ENCODE measurements at regions not wholly inside any gene's neighbourhood (a gene's known extent, or its start where the extent isn't known, plus 50 kb on each side); places are given as distances from the start of the nearest gene placed in this dataset.

DNA sequence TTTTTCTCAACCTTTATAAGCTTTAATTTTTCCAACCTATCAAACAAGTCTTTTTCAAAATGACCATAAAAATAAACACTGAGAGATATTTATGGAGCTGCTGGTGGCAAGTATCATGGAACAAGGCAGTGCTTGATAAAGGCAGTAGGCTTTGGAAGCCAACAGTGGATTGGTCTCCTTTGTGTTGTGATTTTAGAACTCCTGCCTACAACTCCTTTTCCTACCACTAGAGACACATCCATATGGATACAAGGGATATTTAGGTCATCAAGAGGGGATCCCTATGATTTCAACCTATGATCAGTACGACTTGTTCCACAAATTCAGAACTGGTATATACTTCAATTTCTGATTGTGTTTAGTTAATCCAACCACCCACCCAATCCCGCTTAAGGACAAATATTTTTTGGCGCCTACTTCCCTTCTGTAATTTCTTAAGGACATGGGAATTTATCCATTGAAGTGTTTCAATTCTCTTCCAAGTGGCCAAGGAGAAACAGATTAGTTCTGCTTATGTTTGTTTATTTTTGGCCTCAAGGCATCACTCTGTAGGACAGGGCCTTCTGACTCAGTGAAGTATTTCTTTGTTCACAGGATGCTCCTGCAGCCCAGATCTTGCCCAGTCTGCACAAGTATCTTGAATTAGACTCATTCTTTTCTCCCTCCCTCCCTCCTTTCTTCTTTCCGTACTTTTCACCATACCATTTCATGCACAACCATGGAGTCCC, 2119.6 kb upstream of the PIK3C3 start:
- H3K9ac ChIP-seq (ENCODE audit: low read length), result no peak overlapping the region
- TF ChIP-seq, protein P1, sequence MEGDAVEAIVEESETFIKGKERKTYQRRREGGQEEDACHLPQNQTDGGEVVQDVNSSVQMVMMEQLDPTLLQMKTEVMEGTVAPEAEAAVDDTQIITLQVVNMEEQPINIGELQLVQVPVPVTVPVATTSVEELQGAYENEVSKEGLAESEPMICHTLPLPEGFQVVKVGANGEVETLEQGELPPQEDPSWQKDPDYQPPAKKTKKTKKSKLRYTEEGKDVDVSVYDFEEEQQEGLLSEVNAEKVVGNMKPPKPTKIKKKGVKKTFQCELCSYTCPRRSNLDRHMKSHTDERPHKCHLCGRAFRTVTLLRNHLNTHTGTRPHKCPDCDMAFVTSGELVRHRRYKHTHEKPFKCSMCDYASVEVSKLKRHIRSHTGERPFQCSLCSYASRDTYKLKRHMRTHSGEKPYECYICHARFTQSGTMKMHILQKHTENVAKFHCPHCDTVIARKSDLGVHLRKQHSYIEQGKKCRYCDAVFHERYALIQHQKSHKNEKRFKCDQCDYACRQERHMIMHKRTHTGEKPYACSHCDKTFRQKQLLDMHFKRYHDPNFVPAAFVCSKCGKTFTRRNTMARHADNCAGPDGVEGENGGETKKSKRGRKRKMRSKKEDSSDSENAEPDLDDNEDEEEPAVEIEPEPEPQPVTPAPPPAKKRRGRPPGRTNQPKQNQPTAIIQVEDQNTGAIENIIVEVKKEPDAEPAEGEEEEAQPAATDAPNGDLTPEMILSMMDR (IDR thresholded peaks at IDR 0.05; ENCODE audit: insufficient read depth, low read length, poor library complexity, severe bottlenecking), result no peak
- TF ChIP-seq EZH2phosphoT487 (conservative IDR thresholded peaks at IDR 0.05; ENCODE audit: low read length), result no peak
- H3K4me3 ChIP-seq (ENCODE audit: insufficient read depth, low read length, poor library complexity, severe bottlenecking), result no peak overlapping the region
- no peaks in the 10 kb centered on the region for H3K9me2 ChIP-seq (replicated peaks; ENCODE audit: insufficient read depth, low read length)
- H3K27ac ChIP-seq (ENCODE audit: low read depth, low read length), result no peak overlapping the region
- no peaks in the 10 kb centered on the region for H3K27me3 ChIP-seq (ENCODE audit: low read length)
- H2AFZ ChIP-seq (ENCODE audit: low read depth, low read length, severe bottlenecking), result no peak overlapping the region
- H3K79me2 ChIP-seq (ENCODE audit: insufficient read depth, low read length), result no peaks in the 10 kb centered on the region
- no peaks in the 10 kb centered on the region for H4K20me1 ChIP-seq (ENCODE audit: low read depth, low read length)
- no peaks in the 10 kb centered on the region for H3K36me3 ChIP-seq (ENCODE audit: low read length)
- H3K4me2 ChIP-seq (ENCODE audit: low read depth, low read length, poor library complexity, severe bottlenecking), result no peak overlapping the region
- no peaks in the 10 kb centered on the region for H3F3A ChIP-seq (ENCODE audit: insufficient read depth)
- 0 out of 2 replicates have a peak, but pooled peaks cover 3% of the 10 kb centered on the region for H3K9me3 ChIP-seq (ENCODE audit: insufficient read depth, low read length)

DNA sequence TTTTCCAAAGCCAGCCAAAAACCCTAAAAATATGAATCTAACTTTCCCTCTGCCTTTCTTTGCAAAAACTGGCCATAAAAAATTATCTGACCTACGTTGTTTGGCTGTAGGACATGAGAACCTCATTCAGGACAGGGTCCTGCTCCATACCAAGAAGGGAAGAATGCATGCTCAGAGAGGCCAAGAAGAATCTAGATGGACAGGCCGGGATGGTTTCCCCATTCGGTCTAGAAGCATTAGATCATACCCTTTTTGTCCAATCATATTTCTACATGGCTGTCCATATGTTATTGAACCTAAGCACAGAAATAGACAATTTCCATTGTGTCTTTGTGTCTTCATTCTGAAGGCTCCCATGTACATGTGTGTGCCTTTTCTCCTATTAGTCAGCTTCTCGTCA, 2120.4 kb upstream of the PIK3C3 start:
- Histone ChIP-seq H2AFZ (ENCODE audit: low read depth, low read length, severe bottlenecking) (no peak overlapping the region), H3K4me2 (ENCODE audit: low read depth, low read length, poor library complexity, severe bottlenecking) (no peak overlapping the region), H3K27ac (ENCODE audit: low read depth, low read length) (no peak overlapping the region), H4K20me1 (ENCODE audit: low read depth, low read length) (no peaks in the 10 kb centered on the region), H3K9me2 (replicated peaks; ENCODE audit: insufficient read depth, low read length) (no peaks in the 10 kb centered on the region), H3K79me2 (ENCODE audit: insufficient read depth, low read length) (no peaks in the 10 kb centered on the region), H3F3A (ENCODE audit: insufficient read depth) (no peaks in the 10 kb centered on the region), H3K27me3 (ENCODE audit: low read length) (no peaks in the 10 kb centered on the region), H3K9me3 (ENCODE audit: insufficient read depth, low read length) (0 out of 2 replicates have a peak, but pooled peaks cover 6% of the 10 kb centered on the region), H3K36me3 (ENCODE audit: low read length) (no peaks in the 10 kb centered on the region), H3K9ac (ENCODE audit: low read length) (no peak overlapping the region), H3K4me3 (ENCODE audit: insufficient read depth, low read length, poor library complexity, severe bottlenecking) (no peak overlapping the region)
- TF ChIP-seq, protein P1 (IDR thresholded peaks at IDR 0.05; ENCODE audit: insufficient read depth, low read length, poor library complexity, severe bottlenecking), result no peak
- no peak for TF ChIP-seq EZH2phosphoT487 (conservative IDR thresholded peaks at IDR 0.05; ENCODE audit: low read length)

DNA sequence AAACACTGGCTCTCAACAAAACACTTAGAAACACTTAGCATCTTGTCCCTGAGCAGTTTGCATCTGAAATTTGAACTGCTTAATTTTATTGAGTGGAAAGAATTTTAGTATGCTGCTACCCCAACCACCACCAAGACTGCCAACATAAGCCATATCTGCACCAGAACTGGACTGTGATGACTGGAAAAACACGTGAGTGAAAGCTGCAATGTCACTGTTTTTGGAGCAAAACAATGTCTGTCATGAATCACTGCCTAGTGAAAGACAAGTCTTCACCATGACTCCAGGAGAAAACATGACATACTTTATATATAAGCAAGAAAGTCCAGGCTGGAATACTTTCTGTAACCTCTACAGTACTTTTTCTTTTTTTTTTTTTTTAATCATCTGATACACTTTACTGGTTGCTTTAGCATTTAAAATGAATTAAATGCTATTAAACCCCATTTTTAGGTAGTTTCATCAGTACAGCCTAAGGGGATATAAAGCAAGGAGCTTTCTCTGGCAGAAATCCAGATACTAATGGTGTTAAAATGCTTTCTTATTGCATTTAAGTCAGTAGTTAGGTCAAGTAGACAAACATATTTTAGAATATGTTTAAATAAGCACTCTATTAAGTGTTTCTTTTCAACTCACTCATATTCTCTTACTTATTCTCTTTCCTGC, 2129.4 kb upstream of the PIK3C3 start:
- H2AFZ ChIP-seq (ENCODE audit: low read depth, low read length, severe bottlenecking), result no peak overlapping the region
- TF ChIP-seq, protein P1 (IDR thresholded peaks at IDR 0.05; ENCODE audit: insufficient read depth, low read length, poor library complexity, severe bottlenecking), result no peak
- TF ChIP-seq EZH2phosphoT487 (conservative IDR thresholded peaks at IDR 0.05; ENCODE audit: low read length), result no peak
- H3K4me3 ChIP-seq (ENCODE audit: insufficient read depth, low read length, poor library complexity, severe bottlenecking), result no peak overlapping the region
- 0 out of 2 replicates have a peak, but pooled peaks cover 4% of the 10 kb centered on the region for H3K9me3 ChIP-seq (ENCODE audit: insufficient read depth, low read length)
- no peak overlapping the region for H3K9ac ChIP-seq (ENCODE audit: low read length)
- no peaks in the 10 kb centered on the region for H4K20me1 ChIP-seq (ENCODE audit: low read depth, low read length)
- H3K9me2 ChIP-seq (replicated peaks; ENCODE audit: insufficient read depth, low read length), result no peaks in the 10 kb centered on the region
- no peak overlapping the region for H3K4me2 ChIP-seq (ENCODE audit: low read depth, low read length, poor library complexity, severe bottlenecking)
- no peaks in the 10 kb centered on the region for H3K79me2 ChIP-seq (ENCODE audit: insufficient read depth, low read length)
- no peaks in the 10 kb centered on the region for H3K36me3 ChIP-seq (ENCODE audit: low read length)
- no peak overlapping the region for H3K27ac ChIP-seq (ENCODE audit: low read depth, low read length)
- no peaks in the 10 kb centered on the region for H3K27me3 ChIP-seq (ENCODE audit: low read length)
- no peaks in the 10 kb centered on the region for H3F3A ChIP-seq (ENCODE audit: insufficient read depth)

All from SU-DHL-6 (cell line).